ENCODE measurements at regions not wholly inside any gene's neighbourhood (a gene's known extent, or its start where the extent isn't known, plus 50 kb on each side); places are given as distances from the start of the nearest gene placed in this dataset.
"Not testable (repeated sequence)": the region's sequence is repeated elsewhere in the genome, so short reads cannot be mapped to it uniquely, and the experiment has no call there.

GRCh38 chr14:34381304-34381703 lies 80.7 kb downstream of the SPTSSA start:
- not testable (repeated sequence) for H3K27ac ChIP-seq (ENCODE audit: low read depth, low read length); H3K9ac ChIP-seq (ENCODE audit: low read length); H3K36me3 ChIP-seq (ENCODE audit: insufficient read depth, low read length); H3K27me3 ChIP-seq (ENCODE audit: control insufficient read depth in 1 of 2, insufficient read depth in 2 of 2, low read length in 2 of 2); H3K4me1 ChIP-seq (ENCODE audit: insufficient read depth, low read length); H3K4me3 ChIP-seq (ENCODE audit: low read depth in 1 of 2, low read length in 2 of 2); H3K9me3 ChIP-seq (ENCODE audit: low read length)

GRCh38 chr14:34380471-34380845 lies 81.6 kb downstream of the SPTSSA start:
- H3K9me3 ChIP-seq (ENCODE audit: low read length), result no peaks in the 10 kb centered on the region
- H3K27ac ChIP-seq (ENCODE audit: low read depth, low read length), result no peak overlapping the region

GRCh38 chr14:34379816-34380470 lies 82.1 kb downstream of the SPTSSA start:
- Histone ChIP-seq H3K27me3 (ENCODE audit: control insufficient read depth in 1 of 2, insufficient read depth in 2 of 2, low read length in 2 of 2) (no peaks in the 10 kb centered on the region), H3K9ac (ENCODE audit: low read length) (no peak overlapping the region), H3K36me3 (ENCODE audit: insufficient read depth, low read length) (no peaks in the 10 kb centered on the region), H3K9me3 (ENCODE audit: low read length) (no peaks in the 10 kb centered on the region), H3K4me3 (ENCODE audit: low read depth in 1 of 2, low read length in 2 of 2) (no peak overlapping the region), H3K4me1 (ENCODE audit: insufficient read depth, low read length) (no peaks in the 10 kb centered on the region), H3K27ac (ENCODE audit: low read depth, low read length) (no peak overlapping the region)

More at GRCh38 chr14:34380471-34380845, 81.6 kb downstream of the SPTSSA start:
- Histone ChIP-seq H3K4me1 (ENCODE audit: insufficient read depth, low read length) (no peaks in the 10 kb centered on the region), H3K27me3 (ENCODE audit: control insufficient read depth in 1 of 2, insufficient read depth in 2 of 2, low read length in 2 of 2) (no peaks in the 10 kb centered on the region), H3K36me3 (ENCODE audit: insufficient read depth, low read length) (no peaks in the 10 kb centered on the region), H3K4me3 (ENCODE audit: low read depth in 1 of 2, low read length in 2 of 2) (no peak overlapping the region), H3K9ac (ENCODE audit: low read length) (no peak overlapping the region)

GRCh38 chr14:34376649-34377267 lies 85.3 kb downstream of the SPTSSA start:
- H3K4me3 ChIP-seq (ENCODE audit: low read depth in 1 of 2, low read length in 2 of 2), result no peak overlapping the region
- H3K9ac ChIP-seq (ENCODE audit: low read length), result no peak overlapping the region
- H3K27me3 ChIP-seq (ENCODE audit: control insufficient read depth in 1 of 2, insufficient read depth in 2 of 2, low read length in 2 of 2), result no peaks in the 10 kb centered on the region
- H3K36me3 ChIP-seq (ENCODE audit: insufficient read depth, low read length), result no peaks in the 10 kb centered on the region
- no peaks in the 10 kb centered on the region for H3K9me3 ChIP-seq (ENCODE audit: low read length)
- H3K27ac ChIP-seq (ENCODE audit: low read depth, low read length), result no peak overlapping the region
- H3K4me1 ChIP-seq (ENCODE audit: insufficient read depth, low read length), result no peaks in the 10 kb centered on the region

- Histone ChIP-seq H3K36me3 (ENCODE audit: insufficient read depth, low read length) (no peaks in the 10 kb centered on the region), H3K27ac (ENCODE audit: low read depth, low read length) (no peak overlapping the region), H3K27me3 (ENCODE audit: control insufficient read depth in 1 of 2, insufficient read depth in 2 of 2, low read length in 2 of 2) (no peaks in the 10 kb centered on the region), H3K4me3 (ENCODE audit: low read depth in 1 of 2, low read length in 2 of 2) (no peak overlapping the region), H3K9ac (ENCODE audit: low read length) (no peak overlapping the region), H3K4me1 (ENCODE audit: insufficient read depth, low read length) (no peaks in the 10 kb centered on the region), H3K9me3 (ENCODE audit: low read length) (no peaks in the 10 kb centered on the region)
Observed at GRCh38 chr14:34374998-34375740, 86.9 kb downstream of the SPTSSA start.

- no peaks in the 10 kb centered on the region for H3K27me3 ChIP-seq (ENCODE audit: control insufficient read depth in 1 of 2, insufficient read depth in 2 of 2, low read length in 2 of 2)
- H3K36me3 ChIP-seq (ENCODE audit: insufficient read depth, low read length), result no peaks in the 10 kb centered on the region
- no peaks in the 10 kb centered on the region for H3K4me1 ChIP-seq (ENCODE audit: insufficient read depth, low read length)
- H3K27ac ChIP-seq (ENCODE audit: low read depth, low read length), result no peak overlapping the region
- no peak overlapping the region for H3K4me3 ChIP-seq (ENCODE audit: low read depth in 1 of 2, low read length in 2 of 2)
- H3K9me3 ChIP-seq (ENCODE audit: low read length), result no peaks in the 10 kb centered on the region
- no peak overlapping the region for H3K9ac ChIP-seq (ENCODE audit: low read length)
Observed at GRCh38 chr14:34373191-34373590, 88.8 kb downstream of the SPTSSA start.

- no peak overlapping the region for H3K4me3 ChIP-seq (ENCODE audit: low read depth in 1 of 2, low read length in 2 of 2)
- no peak overlapping the region for H3K27ac ChIP-seq (ENCODE audit: low read depth, low read length)
- no peaks in the 10 kb centered on the region for H3K27me3 ChIP-seq (ENCODE audit: control insufficient read depth in 1 of 2, insufficient read depth in 2 of 2, low read length in 2 of 2)
- no peaks in the 10 kb centered on the region for H3K36me3 ChIP-seq (ENCODE audit: insufficient read depth, low read length)
- no peaks in the 10 kb centered on the region for H3K4me1 ChIP-seq (ENCODE audit: insufficient read depth, low read length)
- H3K9me3 ChIP-seq (ENCODE audit: low read length), result no peaks in the 10 kb centered on the region
- H3K9ac ChIP-seq (ENCODE audit: low read length), result no peak overlapping the region
Observed at GRCh38 chr14:34372786-34373185, 89.3 kb downstream of the SPTSSA start.

GRCh38 chr14:34369648-34370030 lies 92.4 kb downstream of the SPTSSA start:
- Histone ChIP-seq H3K9me3 (ENCODE audit: low read length) (no peaks in the 10 kb centered on the region), H3K4me1 (ENCODE audit: insufficient read depth, low read length) (no peaks in the 10 kb centered on the region), H3K9ac (ENCODE audit: low read length) (no peak overlapping the region), H3K4me3 (ENCODE audit: low read depth in 1 of 2, low read length in 2 of 2) (no peak overlapping the region), H3K36me3 (ENCODE audit: insufficient read depth, low read length) (no peaks in the 10 kb centered on the region), H3K27me3 (ENCODE audit: control insufficient read depth in 1 of 2, insufficient read depth in 2 of 2, low read length in 2 of 2) (no peaks in the 10 kb centered on the region), H3K27ac (ENCODE audit: low read depth, low read length) (no peak overlapping the region)

GRCh38 chr14:34368971-34369647 lies 92.9 kb downstream of the SPTSSA start:
- Histone ChIP-seq H3K27ac (ENCODE audit: low read depth, low read length) (no peak overlapping the region), H3K4me3 (ENCODE audit: low read depth in 1 of 2, low read length in 2 of 2) (no peak overlapping the region), H3K36me3 (ENCODE audit: insufficient read depth, low read length) (no peaks in the 10 kb centered on the region), H3K9me3 (ENCODE audit: low read length) (no peaks in the 10 kb centered on the region), H3K27me3 (ENCODE audit: control insufficient read depth in 1 of 2, insufficient read depth in 2 of 2, low read length in 2 of 2) (no peaks in the 10 kb centered on the region), H3K9ac (ENCODE audit: low read length) (no peak overlapping the region), H3K4me1 (ENCODE audit: insufficient read depth, low read length) (no peaks in the 10 kb centered on the region)

GRCh38 chr14:34368115-34368970 lies 93.7 kb downstream of the SPTSSA start:
- no peaks in the 10 kb centered on the region for H3K4me1 ChIP-seq (ENCODE audit: insufficient read depth, low read length)

More at GRCh38 chr14:34368115-34368970, 93.7 kb downstream of the SPTSSA start:
- Histone ChIP-seq H3K4me3 (ENCODE audit: low read depth in 1 of 2, low read length in 2 of 2) (no peak overlapping the region), H3K9ac (ENCODE audit: low read length) (no peak overlapping the region), H3K36me3 (ENCODE audit: insufficient read depth, low read length) (no peaks in the 10 kb centered on the region), H3K9me3 (ENCODE audit: low read length) (no peaks in the 10 kb centered on the region), H3K27me3 (ENCODE audit: control insufficient read depth in 1 of 2, insufficient read depth in 2 of 2, low read length in 2 of 2) (no peaks in the 10 kb centered on the region), H3K27ac (ENCODE audit: low read depth, low read length) (no peak overlapping the region)

All from muscle layer of colon (tissue), 2 donors.